IMR-90 (cell line): ENCODE measurements at regions not wholly inside any gene's neighbourhood (a gene's known extent, or its start where the extent isn't known, plus 50 kb on each side); places are given as distances from the start of the nearest gene placed in this dataset.

ENCODE experiments used
- BHLHE40 ChIP-seq: fragments of 150-350 bp; IDR thresholded peaks from 2 replicates; pipeline ENCODE4 v1.6.1; 2016; ENCODE audit warnings: mild to moderate bottlenecking, low read depth, low read length
- CHD1 ChIP-seq: IDR thresholded peaks from 2 replicates; pipeline ENCODE4 v1.6.1; 2012; ENCODE audit warnings: low read depth, low read length, improper control_type of control experiment
- CTCF ChIP-seq: conservative IDR thresholded peaks from 2 replicates; pipeline ENCODE4 v1.5.1; 2012; ENCODE audit warnings: mild to moderate bottlenecking, low read depth, low read length, improper control_type of control experiment
- ELK1 ChIP-seq: fragments of 150-350 bp; IDR thresholded peaks from 2 replicates; pipeline ENCODE4 v1.6.1; 2016; ENCODE audit warnings: low read depth, mild to moderate bottlenecking, low read length, moderate library complexity, borderline replicate concordance
- FOS ChIP-seq: fragments of 150-350 bp; IDR thresholded peaks from 2 replicates; pipeline ENCODE4 v1.6.1; 2016; ENCODE audit warnings: low read depth, low read length
- MXI1 ChIP-seq: IDR thresholded peaks from 2 replicates; pipeline ENCODE4 v1.6.1; 2012; ENCODE audit warnings: low read depth, mild to moderate bottlenecking, low read length, moderate library complexity, borderline replicate concordance
- NFE2L2 ChIP-seq: fragments of 150-350 bp; IDR thresholded peaks from 2 replicates; pipeline ENCODE4 v1.6.1; 2016; ENCODE audit warnings: low read depth, mild to moderate bottlenecking, low read length
- POLR2A ChIP-seq: IDR thresholded peaks from 2 replicates; pipeline ENCODE4 v1.6.1; 2012; ENCODE audit warnings: mild to moderate bottlenecking, low read depth, low read length
- RAD21 ChIP-seq: IDR thresholded peaks from 2 replicates; pipeline ENCODE4 v1.6.1; 2012; ENCODE audit warnings: low read length, improper control_type of control experiment
- RFX5 ChIP-seq: IDR thresholded peaks from 2 replicates; pipeline ENCODE4 v1.8.0; 2012; ENCODE audit warnings: low read depth, mild to moderate bottlenecking, low read length, moderate library complexity
- SMC3 ChIP-seq: fragments of 150-350 bp; IDR thresholded peaks from 2 replicates; pipeline ENCODE4 v1.6.1; 2016; ENCODE audit warnings: low read depth, mild to moderate bottlenecking, antibody characterized with exemption, low read length, moderate library complexity
- USF2 ChIP-seq: fragments of 150-350 bp; IDR thresholded peaks from 2 replicates; pipeline ENCODE4 v1.6.1; 2017; ENCODE audit warnings: mild to moderate bottlenecking, antibody characterized with exemption, low read length, low read depth

DNA sequence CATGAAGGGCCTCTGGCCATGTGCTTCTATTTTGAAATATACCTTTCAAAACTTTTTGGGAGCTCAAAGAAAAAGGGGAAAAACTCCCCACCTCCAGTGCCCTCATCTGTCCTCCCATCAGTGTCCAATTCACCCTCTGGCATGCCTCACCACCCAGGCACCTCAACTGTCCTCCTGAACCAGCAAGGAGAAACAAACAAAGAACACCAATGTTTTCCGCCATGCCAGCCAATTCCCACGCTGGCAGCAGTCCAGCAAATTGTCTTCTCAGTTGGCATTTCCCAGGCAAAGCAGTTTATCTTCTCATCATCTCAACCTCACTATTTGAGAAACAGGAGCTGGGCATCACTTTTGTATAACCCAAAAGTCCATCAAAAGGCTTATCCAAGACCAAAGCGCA is 496.9 kb downstream of the SOX6 start:
- TF ChIP-seq CTCF (no peak), RFX5 (no peak), POLR2A (no peak), SMC3 (no peak), USF2 (no peak), FOS (no peak), CHD1 (no peak), ELK1 (no peak), MXI1 (no peak), BHLHE40 (no peak), NFE2L2 (no peak), RAD21 (no peak)
